IMR-90 (cell line): ENCODE measurements at regions not wholly inside any gene's neighbourhood (a gene's known extent, or its start where the extent isn't known, plus 50 kb on each side); places are given as distances from the start of the nearest gene placed in this dataset.

ENCODE experiments used
- ATAC-seq: fragments of 200-7000 bp; cut with Tn5 transposase; 2 replicates; pipeline ENCODE4 v1.9.1; 2020; ENCODE audit warnings: low read depth, mild to moderate bottlenecking, moderate library complexity
- BruUV-seq: library from RNA; stranded (reverse); fragments of 400-500 nt; replicated peaks from 2 replicates; lab custom pipeline; 2021; lab: Mats Ljungman, UMichigan
- CTCF ChIA-PET: fragments of 300-600 bp; formaldehyde crosslinking; extraction: SDS; loops from one replicate; lab custom pipeline; 2021; ENCODE audit warnings: antibody characterized with exemption; lab: Yijun Ruan, JAX
- POLR2A ChIA-PET: fragments of 300-600 bp; sonication (Branson Sonifier 250); formaldehyde crosslinking; loops from one replicate; lab custom pipeline; 2022; ENCODE audit warnings: antibody characterized with exemption; ENCODE audit not compliant: unreplicated experiment; lab: Charles Lee
- DNase-seq: peaks from one replicate; pipeline ENCODE4 v3.0.0; 2013
- H2AFZ ChIP-seq: replicated peaks from 2 replicates; pipeline ENCODE3; 2013; ENCODE audit warnings: low read length, mild to moderate bottlenecking; ENCODE audit not compliant: poor library complexity
- H2AK5ac ChIP-seq: 2 replicates; pipeline ENCODE4 v1.6.1; 2013; ENCODE audit warnings: low read depth, low read length, inconsistent platforms
- H2AK9ac ChIP-seq: replicated peaks from 2 replicates; pipeline ENCODE3; 2013; ENCODE audit warnings: mild to moderate bottlenecking, low read depth, low read length, moderate library complexity; ENCODE audit not compliant: poor library complexity
- H2BK120ac ChIP-seq: 2 replicates; pipeline ENCODE4 v1.6.1; 2013; ENCODE audit warnings: low read depth, low read length, inconsistent platforms
- H2BK15ac ChIP-seq: 3 replicates; pipeline ENCODE4 v1.6.1; 2013; ENCODE audit warnings: low read depth, low read length, inconsistent platforms
- H2BK20ac ChIP-seq: 2 replicates; pipeline ENCODE4 v1.6.1; 2013; ENCODE audit warnings: low read depth, mild to moderate bottlenecking, inconsistent platforms, low read length, moderate library complexity
- H2BK5ac ChIP-seq: 2 replicates; pipeline ENCODE4 v1.6.1; 2013; ENCODE audit warnings: mild to moderate bottlenecking, low read depth, low read length, inconsistent platforms; ENCODE audit not compliant: poor library complexity, severe bottlenecking
- H3K14ac ChIP-seq: replicated peaks from 2 replicates; pipeline ENCODE4 v1.6.1; 2013; ENCODE audit warnings: low read depth, low read length, inconsistent platforms
- H3K18ac ChIP-seq: 2 replicates; pipeline ENCODE4 v1.6.1; 2013; ENCODE audit warnings: low read depth, low read length, control low read depth
- H3K23ac ChIP-seq: 2 replicates; pipeline ENCODE4 v1.6.1; 2013; ENCODE audit warnings: low read depth, low read length, inconsistent platforms
- H3K27ac ChIP-seq: 2 replicates; pipeline ENCODE4 v1.5.1; 2013; ENCODE audit warnings: mild to moderate bottlenecking, control low read depth, low read length; ENCODE audit not compliant: insufficient read depth
- H3K27me3 ChIP-seq: 2 replicates; pipeline ENCODE4 v1.6.1; 2013; ENCODE audit warnings: low read length; ENCODE audit not compliant: control insufficient read depth, insufficient read depth
- H3K36me3 ChIP-seq: 2 replicates; pipeline ENCODE4 v1.6.1; 2013; ENCODE audit warnings: low read length, mixed read lengths; ENCODE audit not compliant: control insufficient read depth, insufficient read depth
- H3K4ac ChIP-seq: 2 replicates; pipeline ENCODE4 v1.6.1; 2013; ENCODE audit warnings: low read depth, low read length, inconsistent platforms
- H3K4me1 ChIP-seq: 2 replicates; pipeline ENCODE4 v1.6.1; 2013; ENCODE audit warnings: low read length, mixed read lengths; ENCODE audit not compliant: control insufficient read depth, insufficient read depth
- H3K4me2 ChIP-seq: 2 replicates; pipeline ENCODE4 v1.6.1; 2013; ENCODE audit warnings: low read depth, mild to moderate bottlenecking, control low read depth, low read length, moderate library complexity
- H3K4me3 ChIP-seq: 2 replicates; pipeline ENCODE4 v1.5.1; 2013; ENCODE audit warnings: low read depth, mild to moderate bottlenecking, control low read depth, low read length, moderate library complexity; ENCODE audit not compliant: insufficient read depth
- H3K56ac ChIP-seq: 2 replicates; pipeline ENCODE4 v1.6.1; 2013; ENCODE audit warnings: low read length, inconsistent platforms; ENCODE audit not compliant: insufficient read depth; ENCODE audit errors: extremely low read depth
- H3K79me1 ChIP-seq, 2 experiments: 2 replicates each; pipeline ENCODE4 v1.6.1; 2013; ENCODE audit warnings: low read length in 2 of 2, inconsistent platforms in 1 of 2, low read depth in 1 of 2
- H3K9ac ChIP-seq: 2 replicates; pipeline ENCODE4 v1.6.1; 2013; ENCODE audit warnings: low read depth, low read length, control low read depth
- H3K9me1 ChIP-seq: 2 replicates; pipeline ENCODE4 v1.6.1; 2013; ENCODE audit warnings: low read length, inconsistent platforms; ENCODE audit not compliant: insufficient read depth
- H3K9me3 ChIP-seq: 2 replicates; pipeline ENCODE4 v1.6.1; 2013; ENCODE audit warnings: low read length; ENCODE audit not compliant: control insufficient read depth, insufficient read depth
- H4K20me1 ChIP-seq: 2 replicates; pipeline ENCODE4 v1.6.1; 2013; ENCODE audit warnings: low read length, inconsistent platforms; ENCODE audit not compliant: insufficient read depth
- H4K5ac ChIP-seq: 2 replicates; pipeline ENCODE4 v1.6.1; 2013; ENCODE audit warnings: mild to moderate bottlenecking, low read depth, low read length, control low read depth
- H4K8ac ChIP-seq, 2 experiments: 2 replicates each; pipeline ENCODE4 v1.6.1; 2013; ENCODE audit warnings: low read depth in 2 of 2, low read length in 2 of 2, control low read depth in 1 of 2, inconsistent platforms in 1 of 2
- H4K91ac ChIP-seq: 2 replicates; pipeline ENCODE4 v1.6.1; 2013; ENCODE audit warnings: low read depth, low read length, inconsistent platforms; ENCODE audit not compliant: insufficient read depth
- BHLHE40 ChIP-seq: fragments of 150-350 bp; IDR thresholded peaks from 2 replicates; pipeline ENCODE4 v1.6.1; 2016; ENCODE audit warnings: mild to moderate bottlenecking, low read depth, low read length
- CEBPB ChIP-seq: IDR thresholded peaks from 2 replicates; pipeline ENCODE4 v1.6.1; 2012; ENCODE audit warnings: low read depth, low read length, improper control_type of control experiment
- ELK1 ChIP-seq: fragments of 150-350 bp; IDR thresholded peaks from 2 replicates; pipeline ENCODE4 v1.6.1; 2016; ENCODE audit warnings: low read depth, mild to moderate bottlenecking, low read length, moderate library complexity, borderline replicate concordance
- MAFK ChIP-seq: IDR thresholded peaks from 2 replicates; pipeline ENCODE4 v1.6.1; 2012; ENCODE audit warnings: low read depth, low read length, improper control_type of control experiment
- RCOR1 ChIP-seq: IDR thresholded peaks from 2 replicates; pipeline ENCODE4 v1.6.1; 2012; ENCODE audit warnings: mild to moderate bottlenecking, low read length, improper control_type of control experiment; ENCODE audit not compliant: insufficient replicate concordance
- RFX5 ChIP-seq: IDR thresholded peaks from 2 replicates; pipeline ENCODE4 v1.8.0; 2012; ENCODE audit warnings: low read depth, mild to moderate bottlenecking, low read length, moderate library complexity
- SMC3 ChIP-seq: fragments of 150-350 bp; IDR thresholded peaks from 2 replicates; pipeline ENCODE4 v1.6.1; 2016; ENCODE audit warnings: low read depth, mild to moderate bottlenecking, antibody characterized with exemption, low read length, moderate library complexity
- USF2 ChIP-seq: fragments of 150-350 bp; IDR thresholded peaks from 2 replicates; pipeline ENCODE4 v1.6.1; 2017; ENCODE audit warnings: mild to moderate bottlenecking, antibody characterized with exemption, low read length, low read depth
- WGBS, 2 experiments: methylation state at CpG; one replicate each; pipeline versions ENCODE4 v1.1.5 to v1.1.7; 2013; ENCODE audit warnings: missing lambda C conversion rate in 2 of 2; ENCODE audit not compliant: insufficient read length in 1 of 2; ENCODE audit errors: extremely low coverage in 2 of 2; 5-methylcytosine and 5-hydroxymethylcytosine counted together
- dilution Hi-C: fragments of 300-500 bp; cut with HindIII; formaldehyde crosslinking; loops from one replicate; pipeline ENCODE4 v1.14.3; 2018; ENCODE audit warnings: low sequenced_read_pairs; ENCODE audit not compliant: unreplicated experiment
- in situ Hi-C: fragments of 300-500 bp; cut with MboI; formaldehyde crosslinking; loops from 3 replicates; pipeline ENCODE4 v1.14.3; 2019; ENCODE audit warnings: low sequenced_read_pairs, inconsistent platforms, mixed read lengths
- intact Hi-C: fragments of 100-400 bp; cut with micrococcal nuclease; formaldehyde crosslinking; loops from 2 replicates; pipeline ENCODE4 v1.10.0; 2022

GRCh38 chr9:79165020-79165780 is 406.6 kb upstream of the TLE4 start:
- H3K14ac ChIP-seq = no peak overlapping the region
- H2AK5ac ChIP-seq = no peak overlapping the region
- H2BK20ac ChIP-seq = no peak overlapping the region
- dilution Hi-C loops = no loop called here
- no peak overlapping the region for H3K56ac ChIP-seq
- no peak overlapping the region for H2BK5ac ChIP-seq
- no peaks in the 10 kb centered on the region for H4K20me1 ChIP-seq
- ChIA-PET POLR2A (no interaction called here), CTCF (interaction anchor here (0.6 to 1.0 kb wide), 3 partner anchors 9 to 24 kb away, joined by 3 read pairs; no protein-coding TSS in a partner anchor)
- no peaks in the 10 kb centered on the region for H3K27me3 ChIP-seq
- no peak for ATAC-seq
- no peak overlapping the region for H2AK9ac ChIP-seq
- DNase-seq = peak; percentile 79
- no peak overlapping the region for H3K23ac ChIP-seq
- no peaks in the 10 kb centered on the region for H3K4me1 ChIP-seq
- H3K9ac ChIP-seq = no peak overlapping the region
- in situ Hi-C loops = no loop called here
- H4K5ac ChIP-seq = no peak overlapping the region
- H3K9me3 ChIP-seq = no peaks in the 10 kb centered on the region
- H4K8ac ChIP-seq = no peak overlapping the region
- intact Hi-C loops = no loop called here
- no peak overlapping the region for H3K27ac ChIP-seq
- H3K18ac ChIP-seq = no peak overlapping the region
- H2BK15ac ChIP-seq = no peak overlapping the region
- WGBS, 2 experiments = 50% methylated on average over 2 of the region's 5 CpGs; no CpG with 5 or more reads in 1 of the 2 experiments
- no peak overlapping the region for H3K4me2 ChIP-seq
- TF ChIP-seq RFX5 = no peak
- peak; percentile 19; the same call in 1 of the 2 replicates for TF ChIP-seq BHLHE40
- TF ChIP-seq SMC3 = no peak
- no peak for TF ChIP-seq MAFK
- peak; percentile 80 for TF ChIP-seq CEBPB
- no peak for TF ChIP-seq ELK1
- TF ChIP-seq RCOR1 = no peak
- peak; percentile 71 for TF ChIP-seq USF2
- no peaks in the 10 kb centered on the region for H3K9me1 ChIP-seq
- no peaks in the 10 kb centered on the region for H3K79me1 ChIP-seq
- no peak overlapping the region for H2AFZ ChIP-seq
- no peak overlapping the region for H4K91ac ChIP-seq
- H2BK120ac ChIP-seq = no peak overlapping the region
- no peak overlapping the region for H3K4me3 ChIP-seq
- H3K4ac ChIP-seq = no peak overlapping the region
- no peaks in the 10 kb centered on the region for H3K36me3 ChIP-seq
- no TSS peak for BruUV-seq
